Right lobe of liver (tissue), 4 donors: ENCODE measurements at regions not wholly inside any gene's neighbourhood (a gene's known extent, or its start where the extent isn't known, plus 50 kb on each side); places are given as distances from the start of the nearest gene placed in this dataset.

Source experiments
- CTCF ChIP-seq, 4 donors: fragments of 200-600 bp in 3 of 4; fragments of 450-650 bp in 1 of 4; IDR thresholded peaks; one replicate each; pipeline versions ENCODE4 v1.5.1 to v1.8.0; 2016 to 2022; ENCODE audit warnings: antibody characterized with exemption in 4 of 4, mild to moderate bottlenecking in 2 of 4
- POLR2A ChIP-seq: fragments of 450-650 bp; IDR thresholded peaks from one replicate; pipeline ENCODE4 v1.6.1; 2017; ENCODE audit warnings: antibody characterized with exemption, mild to moderate bottlenecking
- donor health status: DM: no; HTN: no; CAD: no.
- donor health status: DM: no; HTN: no; CAD: no.
- donor health status: DM: no; HTN: yes; CAD: no.

- TF ChIP-seq CTCF (IDR thresholded peaks at IDR 0.05) (no peak), POLR2A (no peak)
Measured at GRCh38 chr5:145587308-145587672, 247.9 kb downstream of the PRELID2 start.
